NCI-H128 (cell line): ENCODE measurements at regions not wholly inside any gene's neighbourhood (a gene's known extent, or its start where the extent isn't known, plus 50 kb on each side); places are given as distances from the start of the nearest gene placed in this dataset.
"Not testable (repeated sequence)": the region's sequence is repeated elsewhere in the genome, so short reads cannot be mapped to it uniquely, and the experiment has no call there.

ENCODE experiments used
- DNase-seq: peaks from one replicate; lab custom pipeline; 2025; ENCODE audit not compliant: unreplicated experiment; lab: John Stamatoyannopoulos, UW

GRCh38 chr14:105865266-105865903 is 339.0 kb downstream of the TMEM121 start:
- no peak for DNase-seq

DNA sequence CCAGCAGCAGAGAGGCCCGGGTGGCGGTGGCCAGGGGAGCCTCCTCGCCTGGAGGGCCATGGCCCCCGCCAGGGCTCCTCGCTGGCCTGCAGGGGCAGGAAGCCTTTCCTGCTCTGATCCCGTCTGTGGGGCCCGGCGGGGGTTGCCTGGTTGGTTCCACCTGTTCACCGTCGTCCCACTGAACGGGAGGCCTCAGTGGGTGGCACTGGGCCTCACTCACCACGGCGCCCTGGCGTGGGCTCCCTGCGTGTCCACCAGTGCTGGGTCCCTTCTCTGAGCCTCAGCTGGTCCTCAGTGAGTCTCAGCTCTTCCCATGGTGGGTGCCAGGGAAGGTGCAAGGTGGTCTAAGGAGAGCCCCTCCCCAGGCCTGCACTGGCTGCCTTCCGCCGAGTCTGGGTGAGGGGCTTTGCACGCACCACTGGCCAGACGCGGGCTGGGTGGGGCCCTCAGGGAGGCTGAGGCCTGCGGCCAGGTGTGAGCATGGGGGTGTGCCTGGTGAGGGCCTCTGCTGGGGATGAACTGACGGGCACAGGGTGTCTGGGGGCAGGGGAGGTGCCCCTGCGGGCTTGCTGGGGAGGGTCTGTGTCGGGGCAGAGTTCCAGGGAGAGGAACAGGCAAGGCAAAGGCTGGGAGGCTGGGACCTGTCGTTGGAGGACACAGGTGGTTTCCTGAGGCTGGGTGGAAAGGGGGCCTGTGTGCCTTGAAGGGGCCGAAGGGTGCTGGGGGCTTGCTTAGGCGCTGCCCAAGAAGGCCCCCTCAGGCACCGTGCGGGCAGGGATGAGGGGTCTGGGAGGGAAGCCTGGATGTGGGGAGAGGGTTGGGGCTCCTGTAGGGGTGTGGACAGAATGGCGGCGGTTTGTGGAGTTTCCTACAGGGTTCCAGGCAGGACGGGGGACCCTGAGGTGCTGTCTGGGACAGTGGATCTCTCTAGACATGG is 339.8 kb downstream of the TMEM121 start:
- no peak for DNase-seq

GRCh38 chr14:105866841-105867321 is 340.5 kb downstream of the TMEM121 start:
- no peak for DNase-seq

- no peak for DNase-seq
Observed at GRCh38 chr14:105867961-105868599, 341.7 kb downstream of the TMEM121 start.

DNA sequence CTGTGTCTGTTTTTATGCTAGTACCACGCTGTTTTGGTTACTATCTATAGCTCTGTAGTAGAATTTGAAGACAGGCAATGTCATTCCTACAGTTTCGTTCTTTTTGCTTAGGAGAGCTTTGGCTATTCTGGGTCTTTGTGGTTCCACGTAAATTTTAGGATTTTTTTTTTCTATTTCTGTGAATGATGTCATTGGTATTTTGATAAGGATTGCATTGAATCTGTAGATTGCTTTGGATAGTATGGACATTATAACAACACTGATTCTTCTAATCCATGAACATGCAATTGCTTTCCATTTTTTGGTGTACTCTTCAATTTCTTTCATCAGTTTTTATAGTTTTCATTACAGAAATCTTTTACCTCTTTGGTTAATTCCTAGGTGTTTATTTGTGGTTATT is 345.2 kb downstream of the TMEM121 start:
- DNase-seq = no peak

DNA sequence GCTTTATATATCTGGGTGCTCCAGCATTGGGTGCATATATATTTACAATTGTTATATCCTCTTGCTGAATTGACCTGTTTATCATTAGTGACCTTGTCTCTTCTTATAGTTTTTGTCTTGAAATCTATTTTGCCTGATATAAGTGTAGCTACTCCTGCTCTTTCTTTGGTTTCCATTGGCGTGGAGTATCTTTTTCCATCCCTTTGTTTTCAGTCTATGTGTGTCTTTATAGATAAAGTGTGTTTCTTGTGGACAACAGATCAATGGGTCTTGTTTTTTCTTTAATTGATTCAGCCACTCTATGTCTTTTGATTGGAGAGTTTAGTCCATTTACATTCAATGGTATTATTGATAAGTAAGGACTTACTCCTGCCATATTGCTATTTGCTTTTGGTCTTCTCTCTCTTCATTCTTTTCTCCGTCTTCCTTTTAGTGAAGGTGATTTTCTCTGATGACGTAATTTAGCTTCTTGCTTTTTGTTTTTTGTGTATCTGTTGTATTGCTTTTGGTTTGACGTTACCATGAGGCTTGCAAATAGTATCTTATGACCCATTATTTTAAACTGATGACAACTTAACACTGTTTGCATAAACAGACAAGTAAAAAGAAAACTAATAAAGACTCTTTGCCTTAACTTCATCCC is 347.6 kb downstream of the TMEM121 start:
- DNase-seq = no peak

- DNase-seq = no peak
Observed at GRCh38 chr14:105876158-105876557, 349.8 kb downstream of the TMEM121 start.

- no peak for DNase-seq
Observed at GRCh38 chr14:105876829-105877228, 350.4 kb downstream of the TMEM121 start.

DNA sequence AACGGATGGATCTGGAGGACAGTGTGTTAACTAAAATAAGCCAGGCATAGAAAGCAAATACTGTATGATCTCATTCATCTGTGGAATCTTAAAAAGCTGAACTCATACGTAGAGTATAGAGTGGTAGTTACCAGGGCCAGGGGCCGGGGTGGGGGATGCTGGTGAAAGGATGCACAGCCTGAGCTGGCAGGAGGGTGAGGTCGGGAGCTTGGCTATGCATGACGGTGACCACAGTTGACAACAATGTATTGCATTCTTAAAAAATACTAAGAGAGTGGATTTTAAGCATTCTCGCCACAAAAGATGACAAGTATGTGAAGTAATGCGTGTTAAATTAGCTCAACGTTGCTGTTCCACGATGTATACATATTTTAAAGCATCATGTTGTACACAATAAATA is 351.3 kb downstream of the TMEM121 start:
- no peak for DNase-seq

GRCh38 chr14:105878125-105878524 is 351.7 kb downstream of the TMEM121 start:
- DNase-seq = no peak

DNA sequence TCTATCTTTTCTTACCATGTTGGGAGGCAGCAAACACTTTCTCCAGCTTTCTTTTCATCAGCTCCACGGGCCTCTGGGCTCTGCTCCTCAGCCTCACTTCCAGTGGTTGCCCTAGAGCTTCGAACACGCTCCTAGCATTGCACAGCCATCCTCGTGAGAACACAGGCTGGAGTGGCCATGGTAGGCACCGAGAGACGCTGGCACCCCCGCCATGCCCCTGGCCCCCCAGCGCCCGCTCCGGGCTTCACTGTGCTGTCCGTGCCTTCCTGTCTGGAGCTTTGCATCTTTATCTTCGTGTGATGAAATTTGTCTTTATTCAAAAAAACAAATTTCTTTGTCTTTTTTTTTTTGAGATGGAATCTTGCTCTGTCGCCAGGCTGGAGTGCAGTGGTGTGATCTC is 352.2 kb downstream of the TMEM121 start:
- DNase-seq = no peak

DNA sequence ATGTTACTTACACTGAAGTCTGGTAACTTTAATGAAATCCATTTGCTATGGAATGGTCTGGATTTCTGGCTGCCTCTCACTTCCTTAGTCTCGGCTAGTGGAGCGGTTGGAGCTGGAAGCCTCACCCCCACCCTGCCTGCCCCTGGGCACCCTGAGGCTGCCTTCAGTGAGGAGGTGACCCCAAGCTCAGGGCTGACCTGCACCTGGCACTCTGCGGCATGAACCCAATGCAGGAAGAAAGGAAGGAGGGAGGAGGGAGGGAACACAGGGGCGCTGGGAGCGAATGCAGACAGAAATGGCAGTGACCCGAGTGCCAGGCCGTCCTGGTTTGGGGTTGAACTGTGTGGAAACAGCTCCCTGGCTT is 353.1 kb downstream of the TMEM121 start:
- DNase-seq = no peak

GRCh38 chr14:105879867-105880561 is 353.6 kb downstream of the TMEM121 start:
- DNase-seq = no peak

GRCh38 chr14:105880616-105881015 is 354.2 kb downstream of the TMEM121 start:
- no peak for DNase-seq

GRCh38 chr14:105881021-105881930 is 354.9 kb downstream of the TMEM121 start:
- no peak for DNase-seq

DNA sequence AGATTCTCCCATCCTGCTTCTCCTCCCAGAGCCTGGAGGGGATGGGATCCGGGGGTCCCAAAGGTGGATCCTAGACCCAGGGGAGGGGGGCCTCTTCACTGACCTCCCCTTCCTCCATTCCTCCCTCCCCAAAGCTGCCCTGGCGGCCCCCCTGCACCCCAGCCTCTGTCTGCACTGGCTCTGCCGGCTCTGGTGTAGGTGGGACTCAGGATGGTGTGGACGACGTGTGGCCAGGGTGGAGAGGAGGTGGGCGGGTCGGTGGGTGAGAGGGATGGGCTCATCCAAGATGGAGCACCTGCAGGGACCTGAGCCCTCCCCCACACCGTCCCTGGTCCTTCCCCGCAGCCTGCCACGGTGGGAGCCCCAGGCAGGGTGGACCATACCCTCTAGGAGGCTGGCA is 355.6 kb downstream of the TMEM121 start:
- not testable (repeated sequence) for DNase-seq

DNA sequence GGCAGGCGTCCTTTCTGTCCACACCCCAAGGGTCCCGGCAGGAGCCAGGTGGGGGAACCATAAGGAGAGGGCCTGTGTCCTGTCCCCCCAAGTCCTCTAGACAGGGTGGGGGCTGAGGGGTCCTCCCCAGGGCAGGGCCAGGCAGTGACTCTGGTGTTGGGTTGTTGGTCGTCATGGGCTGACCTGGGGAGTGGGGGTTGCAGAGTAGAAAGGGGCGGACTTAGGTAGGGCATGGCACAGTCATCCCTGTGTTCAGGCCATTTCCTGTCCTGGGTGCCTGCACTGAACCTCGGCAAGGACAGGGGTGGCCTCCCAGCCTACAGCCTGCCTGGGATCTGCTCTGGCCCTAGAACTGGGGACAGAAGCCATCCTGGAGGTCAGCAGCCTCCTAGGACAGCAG is 356.2 kb downstream of the TMEM121 start:
- DNase-seq = no peak

GRCh38 chr14:105883066-105884005 is 357.0 kb downstream of the TMEM121 start:
- DNase-seq = no peak
